Neuronal stem cell (in vitro differentiated cells): ENCODE measurements at regions not wholly inside any gene's neighbourhood (a gene's known extent, or its start where the extent isn't known, plus 50 kb on each side); places are given as distances from the start of the nearest gene placed in this dataset.
A peak's percentile ranks its signal among the peaks of the same experiment; 100 is the strongest.

Experiments
- DNase-seq: peaks from one replicate; pipeline ENCODE4 v3.0.0-alpha.2; 2013; ENCODE audit warnings: low spot score
- H2AFZ ChIP-seq: one replicate; pipeline ENCODE4 v1.6.1; 2013; ENCODE audit warnings: mild to moderate bottlenecking, low read length, inconsistent platforms
- H2AK5ac ChIP-seq: 2 replicates; pipeline ENCODE4 v1.6.1; 2013; ENCODE audit warnings: low read depth, mild to moderate bottlenecking, inconsistent platforms, low read length, moderate library complexity, mixed read lengths
- H2BK120ac ChIP-seq: 2 replicates; pipeline ENCODE4 v1.6.1; 2013; ENCODE audit warnings: low read depth, mild to moderate bottlenecking, inconsistent platforms, low read length, moderate library complexity, mixed read lengths
- H2BK12ac ChIP-seq: one replicate; pipeline ENCODE4 v1.6.1; 2013; ENCODE audit warnings: low read length, inconsistent platforms
- H2BK15ac ChIP-seq: 2 replicates; pipeline ENCODE4 v1.6.1; 2013; ENCODE audit warnings: mild to moderate bottlenecking, low read length, inconsistent platforms, mixed read lengths
- H2BK5ac ChIP-seq: one replicate; pipeline ENCODE4 v1.6.1; 2013; ENCODE audit warnings: inconsistent platforms, mild to moderate bottlenecking, low read length, moderate library complexity
- H3K14ac ChIP-seq: one replicate; pipeline ENCODE4 v1.6.1; 2013; ENCODE audit warnings: low read length, inconsistent platforms
- H3K18ac ChIP-seq: 2 replicates; pipeline ENCODE4 v1.6.1; 2013; ENCODE audit warnings: low read length, inconsistent platforms
- H3K23ac ChIP-seq: 2 replicates; pipeline ENCODE4 v1.6.1; 2013; ENCODE audit warnings: low read depth, mild to moderate bottlenecking, mixed read lengths, low read length, inconsistent platforms; ENCODE audit not compliant: poor library complexity
- H3K27ac ChIP-seq: replicated peaks from 3 replicates; pipeline ENCODE4 v1.5.1; 2013; ENCODE audit warnings: low read length, inconsistent platforms
- H3K27me3 ChIP-seq, 3 experiments: 2 replicates each; pipeline ENCODE4 v1.6.1; 2013; ENCODE audit warnings: low read length in 3 of 3, mild to moderate bottlenecking in 2 of 3, inconsistent platforms in 1 of 3, low read depth in 1 of 3, mixed read lengths in 1 of 3, moderate library complexity in 1 of 3; ENCODE audit not compliant: control insufficient read depth in 3 of 3, insufficient read depth in 3 of 3
- H3K36me3 ChIP-seq, 2 donors: replicated peaks in 1 of 2; 2 replicates each; pipeline ENCODE4 v1.6.1; 2013; ENCODE audit warnings: low read length in 2 of 2; ENCODE audit not compliant: control insufficient read depth in 2 of 2, insufficient read depth in 2 of 2
- H3K4ac ChIP-seq: 2 replicates; pipeline ENCODE4 v1.6.1; 2013; ENCODE audit warnings: inconsistent platforms, mild to moderate bottlenecking, low read length, moderate library complexity
- H3K4me1 ChIP-seq, 2 donors: 1 replicate in 1 of 2; 2 replicates in 1 of 2; pipeline ENCODE4 v1.6.1; 2013; ENCODE audit warnings: low read length in 2 of 2, low read depth in 1 of 2; ENCODE audit not compliant: control insufficient read depth in 2 of 2, insufficient read depth in 1 of 2
- H3K4me2 ChIP-seq: one replicate; pipeline ENCODE4 v1.6.1; 2013; ENCODE audit warnings: mild to moderate bottlenecking, low read length, inconsistent platforms; ENCODE audit not compliant: insufficient read depth, poor library complexity, severe bottlenecking
- H3K4me3 ChIP-seq, 2 donors: 2 replicates each; pipeline ENCODE4 v1.5.1; 2013; ENCODE audit warnings: low read length in 2 of 2, mild to moderate bottlenecking in 2 of 2, inconsistent platforms in 1 of 2, moderate library complexity in 1 of 2
- H3K79me1 ChIP-seq: one replicate; pipeline ENCODE4 v1.6.1; 2013; ENCODE audit warnings: low read depth, mild to moderate bottlenecking, inconsistent platforms, low read length, moderate library complexity
- H3K9ac ChIP-seq: one replicate; pipeline ENCODE4 v1.6.1; 2013; ENCODE audit warnings: mild to moderate bottlenecking, low read depth, low read length, inconsistent platforms; ENCODE audit not compliant: poor library complexity
- H3K9me3 ChIP-seq, 2 donors: replicated peaks in 1 of 2; 2 replicates each; pipeline versions ENCODE3 to v1.6.1; 2013; ENCODE audit warnings: low read length in 2 of 2, mild to moderate bottlenecking in 2 of 2, inconsistent platforms in 1 of 2, low read depth in 1 of 2, mixed read lengths in 1 of 2, moderate library complexity in 1 of 2; ENCODE audit not compliant: control insufficient read depth in 2 of 2, insufficient read depth in 1 of 2
- H4K8ac ChIP-seq: one replicate; pipeline ENCODE4 v1.6.1; 2013; ENCODE audit warnings: low read depth, mild to moderate bottlenecking, inconsistent platforms, low read length, moderate library complexity
- H4K91ac ChIP-seq: one replicate; pipeline ENCODE4 v1.6.1; 2013; ENCODE audit warnings: low read length, low read depth, mild to moderate bottlenecking, inconsistent platforms; ENCODE audit not compliant: poor library complexity
- WGBS, 2 donors: extraction: QIAGEN DNeasy Blood & Tissue Kit; methylation state at CpG; one replicate each; pipeline ENCODE4 v1.1.7; 2013; ENCODE audit warnings: missing lambda C conversion rate in 2 of 2, mixed read lengths in 1 of 2; ENCODE audit not compliant: insufficient read length in 2 of 2, insufficient replicate concordance in 1 of 2; ENCODE audit errors: extremely low coverage in 2 of 2; 5-methylcytosine and 5-hydroxymethylcytosine counted together

DNA sequence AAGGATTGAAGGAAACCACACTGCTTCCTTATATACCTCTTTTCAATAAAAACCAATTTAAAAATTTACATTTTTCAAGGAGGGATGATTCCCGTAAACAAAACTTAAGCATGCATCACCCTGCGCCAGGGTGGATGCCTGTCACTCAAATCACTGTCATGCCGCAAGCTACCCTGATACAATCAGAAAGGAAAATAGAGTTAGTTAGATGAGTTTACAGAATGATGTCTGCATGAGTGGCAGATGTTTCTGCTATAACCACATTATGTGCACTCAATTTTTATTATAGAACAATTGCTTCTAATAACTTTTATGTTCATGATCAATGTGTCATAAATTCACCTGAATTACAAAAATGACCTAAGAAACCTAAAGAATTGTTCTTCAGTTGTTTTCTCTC, 123.4 kb upstream of the ADGRL4 start:
- no peaks in the 10 kb centered on the region for H3K36me3 ChIP-seq
- no peak overlapping the region for H3K27ac ChIP-seq
- no peak overlapping the region for H3K4me3 ChIP-seq
- H4K91ac ChIP-seq: no peak overlapping the region
- H3K9ac ChIP-seq: no peak overlapping the region
- no peak overlapping the region for H3K14ac ChIP-seq
- no peak overlapping the region for H2BK120ac ChIP-seq
- no peak overlapping the region for H3K4me2 ChIP-seq
- H3K4ac ChIP-seq: no peak overlapping the region
- H2AK5ac ChIP-seq: no peak overlapping the region
- no peaks in the 10 kb centered on the region for H3K9me3 ChIP-seq
- WGBS, 2 donors: no CpG with 5 or more reads among the region's 3 CpGs
- no peak overlapping the region for H4K8ac ChIP-seq
- H3K4me1 ChIP-seq: no peaks in the 10 kb centered on the region
- no peaks in the 10 kb centered on the region for H3K79me1 ChIP-seq
- H2BK5ac ChIP-seq: no peak overlapping the region
- no peak overlapping the region for H3K23ac ChIP-seq
- no peak overlapping the region for H2BK15ac ChIP-seq
- no peak overlapping the region for H3K18ac ChIP-seq
- no peak for DNase-seq
- no peaks in the 10 kb centered on the region for H3K27me3 ChIP-seq
- H2BK12ac ChIP-seq: no peak overlapping the region
- no peak overlapping the region for H2AFZ ChIP-seq

DNA sequence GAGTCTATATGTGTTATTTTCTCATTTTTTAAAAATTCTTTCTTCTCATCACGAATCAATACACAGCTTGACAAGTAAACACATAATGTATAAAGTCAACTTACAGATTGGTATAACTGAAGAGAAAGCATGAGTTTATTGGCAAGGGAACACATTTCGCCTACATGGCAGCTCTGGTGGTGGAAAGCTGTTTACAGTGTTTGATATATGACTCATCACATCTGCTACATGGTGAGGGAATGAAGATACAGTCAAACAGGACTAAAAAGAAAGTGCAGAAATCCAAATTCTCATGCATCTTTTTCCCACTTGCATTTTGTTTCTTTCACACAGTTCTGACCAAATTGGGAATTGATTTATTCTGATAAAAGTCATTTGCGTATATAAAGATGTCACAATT, 122.2 kb upstream of the ADGRL4 start:
- no peak overlapping the region for H2AK5ac ChIP-seq
- WGBS, 2 donors: no CpG with 5 or more reads among the region's 3 CpGs
- H3K4ac ChIP-seq: no peak overlapping the region
- no peak for DNase-seq
- no peak overlapping the region for H2BK12ac ChIP-seq
- H2BK15ac ChIP-seq: no peak overlapping the region
- H3K79me1 ChIP-seq: no peaks in the 10 kb centered on the region
- H4K8ac ChIP-seq: no peak overlapping the region
- H3K14ac ChIP-seq: no peak overlapping the region
- no peak overlapping the region for H3K23ac ChIP-seq
- no peak overlapping the region for H3K9ac ChIP-seq
- H3K4me1 ChIP-seq: no peaks in the 10 kb centered on the region
- no peak overlapping the region for H4K91ac ChIP-seq
- H3K4me2 ChIP-seq: no peak overlapping the region
- H3K27me3 ChIP-seq: no peaks in the 10 kb centered on the region
- no peaks in the 10 kb centered on the region for H3K36me3 ChIP-seq
- no peak overlapping the region for H2BK5ac ChIP-seq
- H3K27ac ChIP-seq: no peak overlapping the region
- H3K4me3 ChIP-seq: no peak overlapping the region
- H3K18ac ChIP-seq: no peak overlapping the region
- H3K9me3 ChIP-seq: no peaks in the 10 kb centered on the region
- no peak overlapping the region for H2BK120ac ChIP-seq
- H2AFZ ChIP-seq: no peak overlapping the region

DNA sequence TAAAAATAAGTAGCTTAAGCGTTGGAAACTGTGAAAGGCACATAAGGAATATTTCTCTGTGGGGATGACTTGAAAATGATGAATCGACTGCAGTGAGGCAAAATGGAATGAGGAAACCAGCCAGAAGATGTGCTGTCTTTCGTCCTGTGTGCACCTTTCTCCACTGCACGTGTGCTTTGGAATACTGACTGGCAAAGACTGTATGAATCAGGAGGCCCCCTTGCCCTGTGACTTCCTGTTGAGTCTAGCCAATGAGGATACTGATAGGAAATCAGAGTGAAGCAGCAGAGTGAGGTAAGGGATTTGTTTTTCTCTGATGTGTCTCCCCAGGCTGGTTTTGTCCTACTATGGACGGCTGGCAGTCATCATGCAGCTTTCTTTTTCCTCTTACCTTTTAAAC, 118.2 kb upstream of the ADGRL4 start:
- H2AFZ ChIP-seq: peak overlapping the region; percentile 81
- no peak overlapping the region for H2BK5ac ChIP-seq
- H3K23ac ChIP-seq: no peak overlapping the region
- no peak overlapping the region for H3K4me2 ChIP-seq
- no peaks in the 10 kb centered on the region for H3K36me3 ChIP-seq
- H3K4me3 ChIP-seq: no peak overlapping the region
- no peaks in the 10 kb centered on the region for H3K4me1 ChIP-seq
- H3K18ac ChIP-seq: no peak overlapping the region
- H2BK15ac ChIP-seq: no peak overlapping the region
- H4K91ac ChIP-seq: no peak overlapping the region
- H3K79me1 ChIP-seq: no peaks in the 10 kb centered on the region
- no peak overlapping the region for H2BK12ac ChIP-seq
- H2BK120ac ChIP-seq: no peak overlapping the region
- no peaks in the 10 kb centered on the region for H3K9me3 ChIP-seq
- H3K27me3 ChIP-seq: no peaks in the 10 kb centered on the region
- H3K14ac ChIP-seq: no peak overlapping the region
- H3K4ac ChIP-seq: no peak overlapping the region
- H2AK5ac ChIP-seq: no peak overlapping the region
- no CpG with 5 or more reads among the region's 5 CpGs for WGBS, 2 donors
- H3K27ac ChIP-seq: no peak overlapping the region
- no peak overlapping the region for H3K9ac ChIP-seq
- DNase-seq: no peak
- no peak overlapping the region for H4K8ac ChIP-seq

DNA sequence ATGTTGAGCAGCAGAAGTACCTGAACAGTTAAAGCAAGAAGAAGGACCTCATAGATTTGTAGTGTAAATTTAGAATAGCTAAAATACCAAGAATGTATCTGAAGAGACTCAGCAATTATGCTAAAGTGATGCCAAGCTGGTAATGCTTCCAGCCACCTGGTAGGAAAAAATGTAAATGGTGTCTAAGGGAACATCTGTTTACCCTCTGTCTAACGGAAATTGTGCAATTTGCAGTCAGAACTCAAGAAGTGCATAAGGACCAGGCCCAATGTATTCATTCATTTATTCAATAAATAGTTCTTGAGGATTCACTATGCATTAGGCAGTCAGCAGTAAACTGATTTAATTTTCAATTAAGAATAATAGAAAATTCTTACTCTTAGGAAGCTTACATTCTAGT, 116.0 kb upstream of the ADGRL4 start:
- no peaks in the 10 kb centered on the region for H3K27me3 ChIP-seq
- H3K18ac ChIP-seq: no peak overlapping the region
- H2AFZ ChIP-seq: no peak overlapping the region
- H3K4me2 ChIP-seq: no peak overlapping the region
- no peak overlapping the region for H3K23ac ChIP-seq
- no peak overlapping the region for H3K4ac ChIP-seq
- WGBS, 2 donors: no CpG with 5 or more reads among the region's 1 CpG
- no peak overlapping the region for H2BK120ac ChIP-seq
- H3K9ac ChIP-seq: no peak overlapping the region
- no peak for DNase-seq
- no peaks in the 10 kb centered on the region for H3K9me3 ChIP-seq
- H3K79me1 ChIP-seq: no peaks in the 10 kb centered on the region
- no peaks in the 10 kb centered on the region for H3K36me3 ChIP-seq
- no peak overlapping the region for H2BK15ac ChIP-seq
- H3K4me1 ChIP-seq: no peaks in the 10 kb centered on the region
- H2BK12ac ChIP-seq: no peak overlapping the region
- H4K91ac ChIP-seq: no peak overlapping the region
- no peak overlapping the region for H2BK5ac ChIP-seq
- H3K14ac ChIP-seq: no peak overlapping the region
- no peak overlapping the region for H3K4me3 ChIP-seq
- H4K8ac ChIP-seq: no peak overlapping the region
- no peak overlapping the region for H3K27ac ChIP-seq
- H2AK5ac ChIP-seq: no peak overlapping the region
